Upper lobe of left lung (tissue), 6 donors: ENCODE measurements at regions not wholly inside any gene's neighbourhood (a gene's known extent, or its start where the extent isn't known, plus 50 kb on each side); places are given as distances from the start of the nearest gene placed in this dataset.

Experiments
- ATAC-seq, 2 donors: fragments of 200-7000 bp; cut with Tn5 transposase; one replicate each; pipeline ENCODE4 v1.9.1; 2022; ENCODE audit warnings: mild to moderate bottlenecking in 2 of 2, moderate library complexity in 2 of 2; ENCODE audit not compliant: low FRiP score in 2 of 2
- DNase-seq, 2 donors: peaks; one replicate each; pipeline ENCODE4 v3.0.0-alpha.2; 2019 to 2020
- H3K27ac ChIP-seq, 4 donors: fragments of 200-600 bp; sonication (generic); one replicate each; pipeline ENCODE4 v1.5.1; 2016 to 2019
- H3K27me3 ChIP-seq, 4 donors: fragments of 200-600 bp; sonication (generic); one replicate each; pipeline ENCODE4 v1.5.1; 2017 to 2019
- H3K36me3 ChIP-seq, 4 donors: fragments of 200-600 bp; sonication (generic); one replicate each; pipeline ENCODE4 v1.5.1; 2016 to 2019
- H3K4me1 ChIP-seq, 4 donors: fragments of 200-600 bp; sonication (generic); one replicate each; pipeline ENCODE4 v1.5.1; 2018 to 2019
- H3K4me3 ChIP-seq, 4 donors: fragments of 200-600 bp; sonication (generic); one replicate each; pipeline ENCODE4 v1.5.1; 2017 to 2019; ENCODE audit warnings: mild to moderate bottlenecking in 2 of 4, moderate library complexity in 1 of 4
- H3K9me3 ChIP-seq, 4 donors: fragments of 200-600 bp; sonication (generic); one replicate each; pipeline ENCODE4 v1.5.1; 2018 to 2019
- EP300 ChIP-seq, 4 donors: sonication (generic); formaldehyde crosslinking; IDR thresholded peaks; one replicate each; pipeline ENCODE4 v1.5.1; 2017; ENCODE audit warnings: antibody characterized with exemption in 4 of 4, control low read depth in 2 of 4
- POLR2A ChIP-seq, 4 donors: fragments of 450-650 bp; IDR thresholded peaks; one replicate each; pipeline ENCODE4 v1.5.1; 2016 to 2017; ENCODE audit warnings: antibody characterized with exemption in 4 of 4, mild to moderate bottlenecking in 2 of 4
- POLR2AphosphoS5 ChIP-seq, 2 donors: sonication (generic); formaldehyde crosslinking; IDR thresholded peaks; one replicate each; pipeline ENCODE4 v1.5.1; 2017; ENCODE audit warnings: antibody characterized with exemption in 2 of 2
- WGBS, 2 donors: methylation state at CpG; one replicate each; pipeline ENCODE4 v1.1.5; 2017 to 2018; 5-methylcytosine and 5-hydroxymethylcytosine counted together
- TF ChIP-seq, protein P1 (sequence below), 6 experiments: fragments of 450-650 bp in 4 of 6; fragments of 200-600 bp in 2 of 6; sonication (generic) in 2 of 6; IDR thresholded peaks; one replicate each; pipeline ENCODE4 v1.5.1; 2016 to 2019; ENCODE audit warnings: antibody characterized with exemption in 6 of 6
- donor health status: DM: no; HTN: no; CAD: no; lungs with moderate emphysema.
- donor health status: DM: no; HTN: yes; CAD: no; lungs with severe emphysema.

DNA sequence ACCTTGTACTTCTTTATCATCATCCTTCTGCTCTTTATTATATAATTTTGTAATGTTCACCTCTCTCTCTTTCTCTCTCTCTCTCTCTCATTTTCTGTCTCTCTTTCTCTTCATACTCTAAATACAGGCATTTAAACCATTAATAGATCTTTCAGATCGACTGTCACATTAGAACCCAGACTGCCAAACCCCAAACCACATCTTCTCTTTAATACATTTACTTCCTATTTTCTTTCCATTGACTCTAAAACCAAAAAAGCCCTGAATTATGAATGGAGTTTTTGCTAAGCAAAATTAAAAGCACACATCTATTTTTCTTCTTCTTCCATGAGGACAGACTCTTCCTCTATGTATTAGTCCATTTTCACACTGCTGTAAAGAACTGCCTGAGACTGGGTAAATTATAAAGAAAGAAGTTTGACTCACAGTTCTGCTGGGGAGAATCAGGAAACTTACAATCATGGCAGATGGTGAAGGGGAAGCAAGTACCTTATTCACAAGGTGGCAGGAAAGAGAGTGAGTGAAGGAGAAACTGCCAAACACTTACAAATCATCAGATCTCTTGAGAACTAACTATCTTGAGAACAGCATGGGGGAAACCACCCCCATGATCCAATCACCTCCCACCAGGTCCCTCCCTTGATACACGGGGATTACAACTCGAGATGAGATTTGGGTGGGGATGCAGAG lies 272.7 kb upstream of the MGMT start:
- ATAC-seq (no peak), DNase-seq (no peak)
- Histone ChIP-seq H3K9me3 (no peaks in the 10 kb centered on the region), H3K27ac (no peak overlapping the region), H3K4me3 (no peak overlapping the region), H3K4me1 (no peaks in the 10 kb centered on the region), H3K27me3 (peaks cover 0 to 2% (median 0%) of the 10 kb centered on the region in 4 donors), H3K36me3 (no peaks in the 10 kb centered on the region)
- whole genome bisulfite sequencing, 2 donors: 67 to 75% methylated on average over 3 of the region's 3 CpGs
- TF ChIP-seq, protein P1, sequence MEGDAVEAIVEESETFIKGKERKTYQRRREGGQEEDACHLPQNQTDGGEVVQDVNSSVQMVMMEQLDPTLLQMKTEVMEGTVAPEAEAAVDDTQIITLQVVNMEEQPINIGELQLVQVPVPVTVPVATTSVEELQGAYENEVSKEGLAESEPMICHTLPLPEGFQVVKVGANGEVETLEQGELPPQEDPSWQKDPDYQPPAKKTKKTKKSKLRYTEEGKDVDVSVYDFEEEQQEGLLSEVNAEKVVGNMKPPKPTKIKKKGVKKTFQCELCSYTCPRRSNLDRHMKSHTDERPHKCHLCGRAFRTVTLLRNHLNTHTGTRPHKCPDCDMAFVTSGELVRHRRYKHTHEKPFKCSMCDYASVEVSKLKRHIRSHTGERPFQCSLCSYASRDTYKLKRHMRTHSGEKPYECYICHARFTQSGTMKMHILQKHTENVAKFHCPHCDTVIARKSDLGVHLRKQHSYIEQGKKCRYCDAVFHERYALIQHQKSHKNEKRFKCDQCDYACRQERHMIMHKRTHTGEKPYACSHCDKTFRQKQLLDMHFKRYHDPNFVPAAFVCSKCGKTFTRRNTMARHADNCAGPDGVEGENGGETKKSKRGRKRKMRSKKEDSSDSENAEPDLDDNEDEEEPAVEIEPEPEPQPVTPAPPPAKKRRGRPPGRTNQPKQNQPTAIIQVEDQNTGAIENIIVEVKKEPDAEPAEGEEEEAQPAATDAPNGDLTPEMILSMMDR (IDR thresholded peaks at IDR 0.05): no peak
- no peak for TF ChIP-seq POLR2A (IDR thresholded peaks at IDR 0.05)

DNA sequence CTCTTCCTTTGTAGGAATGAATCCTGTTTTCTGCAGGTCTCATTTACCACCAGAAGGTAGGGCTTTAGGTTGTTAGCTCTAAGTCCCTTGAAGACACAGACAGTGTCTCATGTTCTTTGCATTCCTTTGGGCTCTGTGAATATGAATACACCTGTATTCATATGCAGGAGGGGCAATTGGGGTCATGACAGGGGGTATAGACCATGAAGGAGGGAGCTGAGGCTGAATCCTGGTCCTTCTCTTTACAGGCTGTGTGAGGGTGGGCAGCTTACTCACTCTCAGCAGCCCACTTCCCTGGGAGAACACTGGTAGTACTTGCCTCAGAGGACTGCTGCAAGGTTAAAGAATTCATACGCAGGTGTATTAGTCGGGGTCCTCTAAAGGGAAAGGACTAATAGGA lies 267.2 kb upstream of the MGMT start:
- Histone ChIP-seq H3K36me3 (no peaks in the 10 kb centered on the region), H3K27ac (no peak overlapping the region), H3K27me3 (no peaks in the 10 kb centered on the region), H3K4me1 (no peaks in the 10 kb centered on the region), H3K4me3 (no peak overlapping the region), H3K9me3 (no peaks in the 10 kb centered on the region)
- 42 to 95% methylated on average over 2 of the region's 2 CpGs for WGBS, 2 donors
- TF ChIP-seq, protein P1 (IDR thresholded peaks at IDR 0.05): no peak
- TF ChIP-seq POLR2AphosphoS5 (IDR thresholded peaks at IDR 0.05): no peak
- no peak for TF ChIP-seq EP300 (IDR thresholded peaks at IDR 0.05)
- TF ChIP-seq POLR2A (IDR thresholded peaks at IDR 0.05): no peak
- no peak for ATAC-seq
- DNase-seq: no peak

DNA sequence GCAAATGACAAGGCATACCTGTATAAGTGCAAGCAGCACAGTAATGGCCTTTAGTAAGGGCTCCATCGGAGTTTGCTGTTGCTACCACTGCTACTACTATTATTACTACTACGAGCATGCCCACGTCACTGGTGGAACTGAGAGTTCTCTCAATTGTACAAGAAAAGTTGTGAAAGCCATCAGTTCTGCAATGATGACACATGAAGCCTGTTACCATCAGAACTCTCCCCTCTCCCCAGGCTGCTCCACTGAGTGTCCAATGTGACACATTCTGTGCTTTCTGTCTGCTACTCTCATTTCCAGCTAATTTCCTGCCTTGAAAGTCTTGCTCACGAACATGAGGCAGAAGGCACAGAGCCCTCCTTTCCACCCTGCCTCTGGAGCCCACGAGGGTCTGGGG lies 263.2 kb upstream of the MGMT start:
- Histone ChIP-seq H3K4me1 (no peaks in the 10 kb centered on the region), H3K27me3 (no peaks in the 10 kb centered on the region), H3K27ac (no peak overlapping the region), H3K36me3 (no peaks in the 10 kb centered on the region), H3K9me3 (no peaks in the 10 kb centered on the region), H3K4me3 (no peak overlapping the region)
- ATAC-seq: no peak
- WGBS, 2 donors: 80 to 81% methylated on average over 5 of the region's 5 CpGs
- DNase-seq: no peak
- TF ChIP-seq POLR2A (IDR thresholded peaks at IDR 0.05) (no peak), POLR2AphosphoS5 (IDR thresholded peaks at IDR 0.05) (no peak), EP300 (IDR thresholded peaks at IDR 0.05) (no peak)
- TF ChIP-seq, protein P1 (IDR thresholded peaks at IDR 0.05): no peak

DNA sequence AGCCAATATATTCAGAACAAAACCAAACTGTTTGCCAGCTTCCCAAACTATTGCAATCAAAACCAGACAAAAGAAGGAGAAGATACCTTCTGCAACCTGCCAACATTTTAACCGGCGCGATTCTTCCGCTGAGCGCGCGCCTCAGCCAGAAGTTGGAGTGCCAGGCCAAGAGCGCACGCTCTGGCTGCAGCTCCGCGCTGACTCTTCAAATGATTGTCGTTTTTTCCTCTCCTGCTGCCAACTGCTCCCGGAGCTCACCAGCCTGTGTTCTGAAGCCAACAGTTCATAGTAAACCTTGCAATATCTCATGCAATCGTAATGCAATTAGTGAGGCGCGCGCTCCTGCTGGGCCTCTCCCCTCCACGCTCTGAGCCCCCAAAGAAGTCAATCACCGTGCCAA lies 259.7 kb upstream of the MGMT start:
- Histone ChIP-seq H3K36me3 (no peaks in the 10 kb centered on the region), H3K4me3 (no peak overlapping the region), H3K27ac (no peak overlapping the region), H3K4me1 (no peaks in the 10 kb centered on the region), H3K9me3 (no peaks in the 10 kb centered on the region), H3K27me3 (no peaks in the 10 kb centered on the region)
- WGBS, 2 donors: 84 to 89% methylated on average over 18 to 19 of the region's 19 CpGs
- ATAC-seq (no peak), DNase-seq (peak in 1 of 2 donors; percentile 43)
- TF ChIP-seq, protein P1 (IDR thresholded peaks at IDR 0.05): no peak
- no peak for TF ChIP-seq POLR2AphosphoS5 (IDR thresholded peaks at IDR 0.05)

DNA sequence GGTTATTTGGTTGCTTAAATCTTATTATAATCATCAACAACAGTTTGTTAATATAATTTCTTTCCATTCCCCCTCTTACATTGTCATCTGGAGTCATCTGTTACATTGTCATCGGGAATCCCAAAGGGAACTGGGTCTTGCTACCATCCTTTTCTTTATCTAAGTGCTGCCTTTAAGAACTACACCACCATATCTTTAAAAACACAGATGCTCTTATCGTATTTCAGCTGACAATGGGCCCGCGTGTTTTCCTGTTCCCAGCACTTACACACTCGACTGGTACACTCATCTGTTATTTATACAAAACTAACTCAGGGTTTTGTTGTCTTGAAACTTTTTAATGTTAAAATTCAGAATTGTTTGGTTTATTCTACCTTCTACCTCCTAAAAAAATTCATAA lies 256.2 kb upstream of the MGMT start:
- WGBS, 2 donors: 70 to 72% methylated on average over 5 of the region's 5 CpGs
- H3K9me3 ChIP-seq: no peaks in the 10 kb centered on the region
- no peaks in the 10 kb centered on the region for H3K27me3 ChIP-seq
- H3K27ac ChIP-seq: no peak overlapping the region
- H3K36me3 ChIP-seq: no peaks in the 10 kb centered on the region
- no peaks in the 10 kb centered on the region for H3K4me1 ChIP-seq
- no peak for TF ChIP-seq EP300 (IDR thresholded peaks at IDR 0.05)
- TF ChIP-seq POLR2AphosphoS5 (IDR thresholded peaks at IDR 0.05): no peak
- TF ChIP-seq, protein P1 (IDR thresholded peaks at IDR 0.05): no peak
- no peak for TF ChIP-seq POLR2A (IDR thresholded peaks at IDR 0.05)
- ATAC-seq (no peak), DNase-seq (no peak)
- H3K4me3 ChIP-seq: no peak overlapping the region
